GM10248 (cell line): ENCODE measurements at regions not wholly inside any gene's neighbourhood (a gene's known extent, or its start where the extent isn't known, plus 50 kb on each side); places are given as distances from the start of the nearest gene placed in this dataset.

Experiments
- CTCF ChIA-PET: fragments of 300-600 bp; sonication (Branson Sonifier 250); formaldehyde crosslinking; extraction: SDS; loops from one replicate; lab custom pipeline; 2021; ENCODE audit warnings: antibody characterized with exemption; lab: Yijun Ruan, JAX
- POLR2A ChIA-PET: fragments of 350-650 bp; sonication (Branson Sonifier 250); formaldehyde crosslinking; extraction: SDS; loops from one replicate; lab custom pipeline; 2020; ENCODE audit warnings: antibody characterized with exemption; lab: Yijun Ruan, JAX
- DNase-seq: peaks from one replicate; pipeline ENCODE4 v3.0.0; 2012; ENCODE audit errors: extremely low spot score
- TF ChIP-seq, protein P1 (sequence below): IDR thresholded peaks from 2 replicates; pipeline ENCODE4 v1.5.1; 2012; ENCODE audit warnings: mild to moderate bottlenecking, low read depth; ENCODE audit errors: extremely low read depth, missing control alignments, control extremely low read depth

DNA sequence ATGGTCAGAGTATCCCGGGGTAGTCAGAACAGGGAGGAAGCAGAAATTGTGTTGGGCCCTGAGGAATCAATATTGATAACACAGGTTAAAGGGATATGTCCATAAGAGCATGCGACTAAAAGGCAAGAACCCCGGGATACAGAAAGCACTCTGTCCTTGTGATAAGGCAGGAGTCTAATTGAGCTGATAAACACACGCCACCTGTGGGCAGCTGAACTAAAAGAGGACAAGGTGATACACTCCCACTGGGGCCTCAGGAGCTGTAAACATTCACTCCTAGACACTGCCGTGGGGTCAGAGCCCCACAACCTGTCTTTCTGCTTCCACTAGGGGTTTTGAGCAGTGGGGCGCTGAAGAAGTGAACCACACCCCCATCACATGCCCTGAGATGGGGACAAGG, 144.7 kb upstream of the MPDZ start:
- POLR2A ChIA-PET: no interaction called here
- DNase-seq: no peak
- CTCF ChIA-PET: interaction anchor here (2.7 kb wide), 1 partner anchor 930 kb away, joined by 9 read pairs; no protein-coding TSS in a partner anchor
- TF ChIP-seq, protein P1, sequence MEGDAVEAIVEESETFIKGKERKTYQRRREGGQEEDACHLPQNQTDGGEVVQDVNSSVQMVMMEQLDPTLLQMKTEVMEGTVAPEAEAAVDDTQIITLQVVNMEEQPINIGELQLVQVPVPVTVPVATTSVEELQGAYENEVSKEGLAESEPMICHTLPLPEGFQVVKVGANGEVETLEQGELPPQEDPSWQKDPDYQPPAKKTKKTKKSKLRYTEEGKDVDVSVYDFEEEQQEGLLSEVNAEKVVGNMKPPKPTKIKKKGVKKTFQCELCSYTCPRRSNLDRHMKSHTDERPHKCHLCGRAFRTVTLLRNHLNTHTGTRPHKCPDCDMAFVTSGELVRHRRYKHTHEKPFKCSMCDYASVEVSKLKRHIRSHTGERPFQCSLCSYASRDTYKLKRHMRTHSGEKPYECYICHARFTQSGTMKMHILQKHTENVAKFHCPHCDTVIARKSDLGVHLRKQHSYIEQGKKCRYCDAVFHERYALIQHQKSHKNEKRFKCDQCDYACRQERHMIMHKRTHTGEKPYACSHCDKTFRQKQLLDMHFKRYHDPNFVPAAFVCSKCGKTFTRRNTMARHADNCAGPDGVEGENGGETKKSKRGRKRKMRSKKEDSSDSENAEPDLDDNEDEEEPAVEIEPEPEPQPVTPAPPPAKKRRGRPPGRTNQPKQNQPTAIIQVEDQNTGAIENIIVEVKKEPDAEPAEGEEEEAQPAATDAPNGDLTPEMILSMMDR: no peak

DNA sequence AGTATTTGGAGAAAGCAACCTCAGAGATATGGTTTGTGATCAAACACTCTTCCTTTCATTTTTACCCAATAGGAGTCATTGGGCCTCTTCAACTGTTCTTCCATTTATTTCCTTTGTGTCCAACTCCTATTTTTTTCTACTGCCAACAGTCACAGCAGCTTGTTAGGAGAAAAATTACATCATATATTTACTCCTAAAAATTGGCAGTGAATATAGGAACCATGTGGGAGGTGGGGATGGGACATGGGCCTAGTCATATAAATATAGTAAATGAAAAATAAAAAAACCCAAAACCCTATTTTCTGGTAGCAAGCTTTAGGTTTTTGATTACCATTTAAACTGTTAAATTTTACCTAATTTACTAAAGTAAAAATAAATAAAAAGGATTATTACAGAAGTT, 134.9 kb upstream of the MPDZ start:
- POLR2A ChIA-PET: no interaction called here
- TF ChIP-seq, protein P1: no peak
- no peak for DNase-seq
- CTCF ChIA-PET: interaction anchor here (0.7 to 1.9 kb wide), 3 partner anchors 14 to 1015 kb away, joined by 3 to 5 read pairs (median 3); no protein-coding TSS in a partner anchor

DNA sequence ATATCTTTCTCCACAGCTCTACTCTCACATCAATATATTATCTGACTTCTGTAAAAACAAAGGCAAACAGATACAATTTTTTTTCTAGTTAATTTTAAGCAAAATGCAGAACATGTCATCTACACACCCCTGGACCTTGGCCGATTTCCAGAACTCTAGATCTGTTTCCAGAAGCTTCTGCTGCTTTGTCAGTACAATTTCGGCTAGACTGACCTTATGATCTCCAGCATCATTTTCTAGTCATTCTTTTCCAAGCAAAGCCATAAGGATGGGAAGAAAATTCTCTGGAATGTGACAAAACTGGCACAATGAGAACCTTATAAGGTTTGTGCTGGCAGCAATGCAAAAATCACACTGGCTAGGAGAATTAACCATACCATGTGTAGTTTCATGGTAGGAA, 132.8 kb upstream of the MPDZ start:
- CTCF ChIA-PET: interaction anchor here (1.9 kb wide), 2 partner anchors 16 to 1017 kb away, joined by 5 to 7 read pairs; no protein-coding TSS in a partner anchor
- no peak for DNase-seq
- POLR2A ChIA-PET: no interaction called here
- TF ChIP-seq, protein P1: no peak

DNA sequence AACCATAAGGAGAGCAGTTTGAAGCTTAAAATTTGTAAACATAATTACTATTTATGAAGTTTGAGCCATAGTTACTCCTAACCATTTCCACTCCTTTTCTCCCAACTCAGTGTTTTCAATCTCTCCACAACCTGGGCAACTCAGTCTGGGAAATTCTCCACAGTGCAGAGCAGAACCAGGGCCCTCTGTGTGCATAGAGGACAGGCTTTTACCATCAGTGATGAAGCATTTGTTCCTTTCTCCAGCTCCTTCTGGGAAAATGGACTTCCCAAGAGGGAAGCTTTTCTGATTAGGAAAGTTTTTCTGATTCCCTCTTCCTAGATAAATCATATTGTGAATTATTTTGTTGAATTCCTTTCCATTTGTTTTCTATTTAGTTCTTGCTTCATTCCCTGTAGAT, 132.3 kb upstream of the MPDZ start:
- CTCF ChIA-PET: interaction anchor here (1.9 kb wide), 1 partner anchor 16 kb away, joined by 7 read pairs; no protein-coding TSS in a partner anchor
- DNase-seq: no peak
- TF ChIP-seq, protein P1: no peak
- POLR2A ChIA-PET: no interaction called here

DNA sequence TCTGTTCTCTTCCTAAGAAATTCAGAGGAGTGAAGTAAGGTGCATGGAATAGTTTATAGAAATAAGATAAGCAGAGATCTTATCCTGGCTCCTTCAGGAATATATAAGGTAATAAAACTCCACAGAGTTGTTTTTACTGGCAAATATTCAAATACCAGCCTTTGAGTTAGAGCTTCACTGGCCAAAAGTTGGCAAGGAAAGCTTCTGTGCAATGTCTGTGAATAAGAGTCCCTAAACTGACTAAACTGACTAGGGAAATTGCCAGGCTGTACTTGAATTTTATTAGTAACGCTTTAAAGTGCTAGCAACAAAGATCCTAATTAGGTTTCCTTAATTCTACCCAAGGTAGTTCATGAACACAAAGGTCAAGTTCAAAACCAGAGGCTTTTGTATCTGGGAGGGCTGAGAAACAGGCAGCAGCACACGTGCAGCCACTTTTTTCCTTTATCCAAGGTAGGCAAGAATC, 131.1 kb upstream of the MPDZ start:
- POLR2A ChIA-PET: no interaction called here
- CTCF ChIA-PET: interaction anchor here (1.9 kb wide), 1 partner anchor 17 kb away, joined by 7 read pairs; no protein-coding TSS in a partner anchor
- TF ChIP-seq, protein P1: no peak
- DNase-seq: no peak

DNA sequence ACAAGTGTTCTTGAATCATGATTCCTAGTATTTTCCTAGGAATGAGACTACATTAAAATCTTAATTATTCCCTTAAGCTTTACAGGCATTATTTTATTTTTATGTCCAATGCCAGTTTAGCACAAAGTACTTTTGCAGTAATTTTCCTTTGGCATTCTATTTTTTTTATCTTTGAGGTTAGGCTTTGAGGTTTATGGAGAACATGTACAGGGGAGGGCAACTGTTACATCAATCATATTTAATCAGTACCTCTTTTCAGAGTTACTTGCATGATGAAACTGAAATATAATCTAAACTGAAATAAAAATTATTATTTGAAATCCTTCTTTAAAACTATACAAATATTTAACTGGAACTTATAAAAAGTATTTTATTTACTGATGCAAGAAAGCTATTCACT, 118.2 kb upstream of the MPDZ start:
- CTCF ChIA-PET: no interaction called here
- POLR2A ChIA-PET: no interaction called here
- TF ChIP-seq, protein P1: no peak
- DNase-seq: no peak
